Brain microvascular endothelial cell (primary cell): ENCODE measurements at regions not wholly inside any gene's neighbourhood (a gene's known extent, or its start where the extent isn't known, plus 50 kb on each side); places are given as distances from the start of the nearest gene placed in this dataset.

Experiments
- DNase-seq: peaks from one replicate; pipeline ENCODE4 v3.0.0-alpha.2; 2020
- H3K27ac ChIP-seq: fragments of 250-450 bp; sonication (Bioruptor Pico); 2 replicates; pipeline ENCODE4 v1.5.1; 2020; ENCODE audit warnings: mild to moderate bottlenecking, moderate library complexity
- H3K27me3 ChIP-seq: fragments of 250-450 bp; sonication (Bioruptor Pico); replicated peaks from 2 replicates; pipeline ENCODE4 v1.5.1; 2020; ENCODE audit warnings: mild to moderate bottlenecking
- H3K36me3 ChIP-seq: fragments of 250-450 bp; sonication (Bioruptor Pico); replicated peaks from 2 replicates; pipeline ENCODE4 v1.5.1; 2020; ENCODE audit warnings: mild to moderate bottlenecking
- H3K4me3 ChIP-seq: 2 replicates; pipeline ENCODE4 v1.5.1; 2011; ENCODE audit warnings: low read depth, mild to moderate bottlenecking, control low read depth, low read length, moderate library complexity
- CTCF ChIP-seq: IDR thresholded peaks from 2 replicates; pipeline ENCODE4 v1.5.1; 2011; ENCODE audit warnings: low read depth, mild to moderate bottlenecking, moderate library complexity, low read length, control low read depth, inconsistent platforms; ENCODE audit errors: missing control alignments
- in situ Hi-C: cut with HindIII; loops from 2 replicates; pipeline ENCODE4 v1.10.0; 2017; ENCODE audit warnings: low sequenced_read_pairs, low pct_ligation_motif_present

GRCh38 chr10:59108296-59108870, 68.1 kb upstream of the PHYHIPL start:
- H3K27ac ChIP-seq, result no peak overlapping the region
- no peaks in the 10 kb centered on the region for H3K36me3 ChIP-seq
- in situ Hi-C loops, result no loop called here
- no peak overlapping the region for H3K4me3 ChIP-seq
- TF ChIP-seq CTCF, result no peak
- H3K27me3 ChIP-seq, result no peaks in the 10 kb centered on the region
- DNase-seq, result no peak

DNA sequence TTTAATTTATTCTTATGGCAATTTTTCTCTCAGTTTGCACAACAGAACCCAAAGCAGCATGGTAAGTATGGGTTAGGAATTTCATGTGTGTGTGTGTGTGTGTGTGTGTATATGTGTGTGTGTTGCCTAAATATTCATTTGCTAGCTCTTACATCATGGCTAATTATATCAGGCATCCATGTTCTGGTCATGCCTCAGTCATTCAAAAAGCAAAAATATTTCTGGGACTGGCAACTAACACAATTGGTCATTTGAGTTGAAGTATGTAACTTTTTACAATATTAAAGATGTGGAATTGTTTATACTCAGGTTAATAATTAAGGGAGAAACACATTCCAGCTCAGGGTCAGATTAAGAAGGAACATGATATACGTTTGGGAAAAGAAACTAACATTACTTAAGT, 67.6 kb upstream of the PHYHIPL start:
- Histone ChIP-seq H3K27ac (no peak overlapping the region), H3K36me3 (no peaks in the 10 kb centered on the region), H3K4me3 (no peak overlapping the region), H3K27me3 (no peaks in the 10 kb centered on the region)
- DNase-seq, result no peak
- in situ Hi-C loops, result no loop called here
- no peak for TF ChIP-seq CTCF

GRCh38 chr10:59109826-59110225, 66.6 kb upstream of the PHYHIPL start:
- no peak overlapping the region for H3K27ac ChIP-seq
- H3K27me3 ChIP-seq, result no peaks in the 10 kb centered on the region
- H3K4me3 ChIP-seq, result no peak overlapping the region
- in situ Hi-C loops, result no loop called here
- H3K36me3 ChIP-seq, result no peaks in the 10 kb centered on the region
- no peak for DNase-seq
- no peak for TF ChIP-seq CTCF

- H3K27ac ChIP-seq, result no peak overlapping the region
- H3K4me3 ChIP-seq, result no peak overlapping the region
- no peaks in the 10 kb centered on the region for H3K27me3 ChIP-seq
- no peaks in the 10 kb centered on the region for H3K36me3 ChIP-seq
- in situ Hi-C loops, result no loop called here
- no peak for DNase-seq
- no peak for TF ChIP-seq CTCF
Measured at GRCh38 chr10:59124187-59124586, 52.3 kb upstream of the PHYHIPL start.

DNA sequence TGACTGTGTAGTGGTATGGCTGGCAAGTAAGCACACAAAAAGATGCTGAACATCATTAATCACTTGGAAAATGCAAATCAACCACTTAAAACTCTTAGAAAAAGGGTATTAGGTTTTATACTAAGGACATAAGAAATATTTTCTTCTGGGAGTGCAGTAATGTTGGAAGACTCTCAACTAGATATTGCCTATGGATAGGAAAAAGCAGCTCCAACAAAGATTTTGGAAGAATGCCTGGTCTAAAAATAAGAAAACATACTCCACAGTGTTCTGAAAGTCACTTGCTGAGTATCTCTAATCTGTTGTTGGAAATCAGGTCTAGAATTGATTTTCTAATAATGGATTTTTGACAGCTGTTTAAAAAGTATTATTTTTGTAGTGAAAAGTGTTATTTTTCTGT, 50.8 kb upstream of the PHYHIPL start:
- Histone ChIP-seq H3K27me3 (no peaks in the 10 kb centered on the region), H3K36me3 (no peaks in the 10 kb centered on the region), H3K27ac (no peak overlapping the region), H3K4me3 (no peak overlapping the region)
- TF ChIP-seq CTCF, result no peak
- in situ Hi-C loops, result no loop called here
- no peak for DNase-seq

DNA sequence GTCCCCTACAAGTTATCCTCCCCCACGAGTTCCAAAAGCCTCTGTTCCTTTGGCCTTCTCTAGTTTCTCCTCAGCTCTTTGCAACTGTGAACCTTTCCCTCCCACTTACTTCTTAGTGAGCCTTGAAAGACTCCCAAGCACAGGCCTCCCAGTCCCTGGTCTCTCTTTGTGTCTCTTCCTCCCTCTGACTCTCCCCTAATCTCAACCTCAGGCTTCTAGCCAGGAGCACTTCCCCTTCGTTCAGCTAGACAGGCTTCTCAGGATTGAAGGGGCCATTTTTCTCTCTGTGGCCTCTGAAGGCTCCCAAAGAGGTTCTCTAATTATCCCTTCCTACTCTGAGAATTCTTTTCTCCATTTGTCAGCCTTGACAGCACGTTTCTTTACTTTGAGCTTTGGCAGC, 50.2 kb upstream of the PHYHIPL start:
- no peaks in the 10 kb centered on the region for H3K27me3 ChIP-seq
- H3K36me3 ChIP-seq, result no peaks in the 10 kb centered on the region
- no peak for DNase-seq
- no peak for TF ChIP-seq CTCF
- no peak overlapping the region for H3K4me3 ChIP-seq
- no peak overlapping the region for H3K27ac ChIP-seq
- in situ Hi-C loops, result no loop called here
